Tibial artery (tissue), 4 donors: ENCODE measurements at regions not wholly inside any gene's neighbourhood (a gene's known extent, or its start where the extent isn't known, plus 50 kb on each side); places are given as distances from the start of the nearest gene placed in this dataset.

Experiments
- DNase-seq, 2 donors: peaks; one replicate each; pipeline ENCODE4 v3.0.0-alpha.2; 2019
- H3K27ac ChIP-seq, 2 donors: fragments of 200-600 bp; sonication (generic) in 1 of 2; 1 replicate in 1 of 2; 2 replicates in 1 of 2; pipeline ENCODE4 v1.5.1; 2018 to 2019; ENCODE audit warnings: mild to moderate bottlenecking in 1 of 2
- H3K27me3 ChIP-seq, 2 donors: fragments of 200-600 bp; sonication (generic) in 1 of 2; one replicate each; pipeline versions ENCODE4 v1.5.1 to v1.6.0; 2016 to 2019
- H3K36me3 ChIP-seq, 3 donors: fragments of 200-600 bp; sonication (generic) in 2 of 3; one replicate each; pipeline ENCODE4 v1.5.1; 2016 to 2019; ENCODE audit warnings: mild to moderate bottlenecking in 2 of 3
- H3K4me1 ChIP-seq, 4 donors: fragments of 200-600 bp; sonication (generic) in 2 of 4; 1 replicate in 3 of 4; 2 replicates in 1 of 4; pipeline ENCODE4 v1.5.1; 2016 to 2019
- H3K4me3 ChIP-seq, 2 donors: fragments of 200-600 bp; sonication (generic) in 1 of 2; 1 replicate in 1 of 2; 2 replicates in 1 of 2; pipeline ENCODE4 v1.5.1; 2018 to 2019; ENCODE audit warnings: mild to moderate bottlenecking in 2 of 2
- H3K9me3 ChIP-seq, 3 donors: fragments of 200-600 bp; sonication (generic) in 1 of 3; one replicate each; pipeline ENCODE4 v1.5.1; 2016 to 2019
- CTCF ChIP-seq, 2 experiments: fragments of 200-600 bp in 1 of 2; fragments of 450-650 bp in 1 of 2; IDR thresholded peaks; one replicate each; pipeline ENCODE4 v1.5.1; 2017 to 2019; ENCODE audit warnings: antibody characterized with exemption in 2 of 2, mild to moderate bottlenecking in 1 of 2, moderate library complexity in 1 of 2
- intact Hi-C: fragments of 100-400 bp; cut with DNase I; formaldehyde crosslinking; loops from one replicate; pipeline ENCODE4 v1.15.0; 2023; ENCODE audit warnings: low total_unique reads

GRCh38 chr2:64906853-64907536 lies 82.2 kb upstream of the SLC1A4 start:
- H3K36me3 ChIP-seq = no peaks in the 10 kb centered on the region
- no peak for TF ChIP-seq CTCF (IDR thresholded peaks at IDR 0.05)
- peaks cover 0 to 8% (median 4%) of the 10 kb centered on the region in 4 donors for H3K4me1 ChIP-seq
- H3K27me3 ChIP-seq = no peaks in the 10 kb centered on the region
- DNase-seq = no peak
- intact Hi-C loops = no loop called here
- H3K4me3 ChIP-seq = no peak overlapping the region
- no peaks in the 10 kb centered on the region for H3K9me3 ChIP-seq
- H3K27ac ChIP-seq = no peak overlapping the region

GRCh38 chr2:64908406-64908805 lies 80.8 kb upstream of the SLC1A4 start:
- H3K36me3 ChIP-seq = no peaks in the 10 kb centered on the region
- no peak overlapping the region for H3K27ac ChIP-seq
- no peaks in the 10 kb centered on the region for H3K27me3 ChIP-seq
- peaks cover 0 to 8% (median 4%) of the 10 kb centered on the region in 4 donors for H3K4me1 ChIP-seq
- TF ChIP-seq CTCF (IDR thresholded peaks at IDR 0.05) = no peak
- DNase-seq = no peak
- intact Hi-C loops = no loop called here
- no peak overlapping the region for H3K4me3 ChIP-seq
- H3K9me3 ChIP-seq = no peaks in the 10 kb centered on the region

- no peak for DNase-seq
- H3K4me3 ChIP-seq = no peak overlapping the region
- no peaks in the 10 kb centered on the region for H3K4me1 ChIP-seq
- intact Hi-C loops = no loop called here
- no peaks in the 10 kb centered on the region for H3K9me3 ChIP-seq
- no peak for TF ChIP-seq CTCF (IDR thresholded peaks at IDR 0.05)
- H3K27ac ChIP-seq = no peak overlapping the region
- no peaks in the 10 kb centered on the region for H3K36me3 ChIP-seq
- H3K27me3 ChIP-seq = no peaks in the 10 kb centered on the region
These were observed 78.7 kb upstream of the SLC1A4 start for GRCh38 chr2:64910523-64910922.

- no peaks in the 10 kb centered on the region for H3K27me3 ChIP-seq
- no peaks in the 10 kb centered on the region for H3K9me3 ChIP-seq
- DNase-seq = no peak
- H3K36me3 ChIP-seq = no peaks in the 10 kb centered on the region
- no peak overlapping the region for H3K4me3 ChIP-seq
- intact Hi-C loops = no loop called here
- no peaks in the 10 kb centered on the region for H3K4me1 ChIP-seq
- H3K27ac ChIP-seq = no peak overlapping the region
- no peak for TF ChIP-seq CTCF (IDR thresholded peaks at IDR 0.05)
These were observed 78.2 kb upstream of the SLC1A4 start for GRCh38 chr2:64910972-64911433.

- no peaks in the 10 kb centered on the region for H3K4me1 ChIP-seq
- DNase-seq = no peak
- TF ChIP-seq CTCF (IDR thresholded peaks at IDR 0.05) = no peak
- no peaks in the 10 kb centered on the region for H3K36me3 ChIP-seq
- H3K4me3 ChIP-seq = no peak overlapping the region
- H3K27me3 ChIP-seq = no peaks in the 10 kb centered on the region
- no peak overlapping the region for H3K27ac ChIP-seq
- H3K9me3 ChIP-seq = no peaks in the 10 kb centered on the region
- intact Hi-C loops = loop anchor here (2.0 kb wide), 1 partner anchor 127 kb away; no protein-coding TSS in a partner anchor
These were observed 75.8 kb upstream of the SLC1A4 start for GRCh38 chr2:64913357-64913869.
